Caki2 (cell line): ENCODE measurements at regions not wholly inside any gene's neighbourhood (a gene's known extent, or its start where the extent isn't known, plus 50 kb on each side); places are given as distances from the start of the nearest gene placed in this dataset.

Experiments
- DNase-seq: peaks from one replicate; pipeline ENCODE4 v3.0.0-alpha.2; 2015; ENCODE audit warnings: low read depth
- in situ Hi-C: cut with HindIII; loops from 2 replicates; pipeline ENCODE4 v1.10.0; 2016; ENCODE audit warnings: low sequenced_read_pairs, low pct_unique_long_range_greater_than_20kb, mixed read lengths

DNA sequence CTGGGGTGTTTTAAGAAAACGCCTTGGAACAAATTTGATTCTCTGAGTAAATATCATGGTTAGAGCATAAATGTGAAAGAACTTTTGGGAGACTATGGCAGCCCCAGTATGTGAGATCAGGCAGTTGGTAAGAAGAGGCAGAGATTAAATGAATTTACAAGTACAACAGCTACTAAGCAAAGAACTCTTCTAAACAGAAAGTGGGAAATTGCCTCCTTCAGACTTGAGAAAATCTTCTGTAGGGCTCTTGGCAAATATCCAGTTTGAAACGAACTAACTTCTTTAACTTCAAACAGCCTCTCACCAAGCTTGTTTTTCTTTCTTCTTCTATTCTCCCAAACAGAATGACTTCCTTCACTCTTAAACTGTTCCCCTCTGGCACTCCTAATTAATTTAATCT, 337.7 kb downstream of the SIPA1L2 start:
- DNase-seq = no peak
- in situ Hi-C loops = no loop called here

GRCh38 chr1:232291681-232292080, 338.3 kb downstream of the SIPA1L2 start:
- no peak for DNase-seq
- in situ Hi-C loops = no loop called here

- in situ Hi-C loops = no loop called here
- no peak for DNase-seq
Observed at GRCh38 chr1:232291261-232291660, 338.7 kb downstream of the SIPA1L2 start.

- no peak for DNase-seq
- in situ Hi-C loops = no loop called here
Observed at GRCh38 chr1:232290570-232290969, 339.4 kb downstream of the SIPA1L2 start.

DNA sequence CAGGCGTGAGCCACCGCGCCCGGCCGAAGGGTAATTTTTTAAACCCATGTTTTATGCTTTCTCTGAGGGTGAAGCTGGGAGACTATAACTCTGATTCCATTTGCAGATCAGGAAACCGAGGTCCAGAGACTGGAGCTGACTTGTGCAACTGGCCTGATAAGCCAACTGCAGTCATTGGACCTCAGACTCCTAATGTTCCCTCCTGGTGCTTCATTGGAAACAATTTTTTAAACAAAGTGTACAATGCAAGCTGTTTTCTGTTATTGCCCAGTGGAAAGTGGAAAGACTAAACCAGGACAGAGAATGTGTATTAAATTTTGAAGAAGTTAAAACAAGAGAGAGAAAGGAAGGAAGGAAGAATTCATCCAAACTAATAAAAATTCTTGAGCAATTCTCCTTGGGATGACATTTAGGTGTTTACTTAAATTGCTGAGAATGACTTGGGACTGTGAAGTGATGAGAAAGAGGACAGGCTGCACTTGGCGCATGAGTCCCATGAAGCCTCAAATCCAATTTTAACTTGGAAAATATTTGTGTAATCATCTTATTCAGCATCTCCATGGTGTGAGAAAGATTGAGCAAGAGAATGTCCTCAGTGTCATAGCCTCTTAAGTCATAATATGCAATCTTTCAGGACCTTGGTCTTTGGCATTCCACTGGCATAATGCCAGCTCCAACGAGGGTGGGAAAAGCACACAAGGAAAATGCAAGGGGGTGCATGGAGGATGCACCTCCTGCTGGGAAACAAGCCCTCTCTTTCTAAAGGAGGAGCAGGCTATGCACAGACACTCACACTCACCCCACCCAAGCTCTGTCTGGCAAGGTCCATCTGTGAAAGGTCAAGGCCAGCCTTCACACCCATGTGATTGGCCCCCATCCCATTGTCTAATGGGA, 342.0 kb downstream of the SIPA1L2 start:
- no peak for DNase-seq
- in situ Hi-C loops = no loop called here

- in situ Hi-C loops = no loop called here
Observed at GRCh38 chr1:232285138-232285537, 344.8 kb downstream of the SIPA1L2 start.

GRCh38 chr1:232283864-232284263, 346.1 kb downstream of the SIPA1L2 start:
- DNase-seq = no peak
- in situ Hi-C loops = no loop called here

More at GRCh38 chr1:232285138-232285537, 344.8 kb downstream of the SIPA1L2 start:
- no peak for DNase-seq

DNA sequence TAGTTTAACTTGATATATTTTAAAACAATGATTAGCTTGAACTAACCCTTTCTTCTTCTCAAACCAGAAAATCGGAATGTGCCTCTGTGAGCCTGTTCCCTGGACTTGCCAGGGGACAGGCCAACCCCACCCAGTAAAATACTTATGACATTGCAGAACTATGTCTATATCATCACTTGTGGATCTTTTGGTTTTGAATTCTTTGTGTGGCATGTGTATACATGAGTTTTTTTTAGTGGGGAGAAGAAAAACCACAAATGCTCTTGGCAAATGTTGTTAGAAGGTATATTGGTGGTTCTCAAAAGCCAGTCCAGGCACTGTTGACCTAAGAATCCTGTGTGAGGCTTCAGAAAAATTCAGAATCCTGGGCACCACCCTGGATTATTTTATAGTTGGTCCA, 347.4 kb downstream of the SIPA1L2 start:
- in situ Hi-C loops = no loop called here

DNA sequence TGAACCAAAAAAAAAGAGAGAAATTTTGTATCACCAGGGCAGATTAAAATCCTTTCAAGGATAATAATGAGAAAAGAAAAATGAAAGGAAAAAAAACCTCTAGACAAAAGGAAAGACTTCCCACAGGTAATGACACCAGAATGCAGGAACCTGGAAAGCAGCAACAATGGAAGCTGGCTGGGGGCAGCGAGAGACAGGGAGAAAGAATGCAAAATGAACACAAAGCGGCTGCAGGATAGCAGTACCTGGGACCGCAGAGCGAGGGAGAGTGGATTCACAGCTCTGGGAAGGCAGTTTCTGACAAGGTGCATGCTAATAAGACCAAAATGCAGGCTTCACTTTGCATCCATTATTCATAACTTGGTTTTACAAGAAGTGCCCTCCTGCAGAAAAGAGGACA, 349.0 kb downstream of the SIPA1L2 start:
- no peak for DNase-seq
- in situ Hi-C loops = no loop called here

More for the DNA sequence above, 347.4 kb downstream of the SIPA1L2 start:
- DNase-seq = no peak

DNA sequence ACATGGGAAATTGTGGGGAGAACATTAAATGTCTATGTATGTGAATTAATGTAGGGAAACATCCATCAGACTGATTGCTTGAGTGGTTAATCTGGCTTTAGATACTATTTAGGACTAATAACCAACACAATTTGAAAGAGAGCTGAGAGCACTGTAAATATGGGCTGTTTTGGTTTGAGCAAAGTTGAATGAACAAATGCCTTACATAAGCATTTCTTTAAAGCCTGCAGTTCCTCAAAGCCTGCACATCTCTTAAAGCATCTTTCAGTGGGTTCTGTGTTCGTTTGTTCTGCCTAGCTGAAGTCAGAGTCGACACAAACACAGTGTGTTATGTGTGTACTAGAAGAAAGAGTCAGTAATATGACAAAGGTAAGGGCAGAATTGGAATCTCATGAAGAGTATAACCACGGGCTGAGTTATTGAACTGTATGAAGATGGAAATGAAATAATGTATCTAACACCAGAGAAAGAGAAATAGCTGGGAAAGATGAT, 350.0 kb downstream of the SIPA1L2 start:
- in situ Hi-C loops = no loop called here
- no peak for DNase-seq

DNA sequence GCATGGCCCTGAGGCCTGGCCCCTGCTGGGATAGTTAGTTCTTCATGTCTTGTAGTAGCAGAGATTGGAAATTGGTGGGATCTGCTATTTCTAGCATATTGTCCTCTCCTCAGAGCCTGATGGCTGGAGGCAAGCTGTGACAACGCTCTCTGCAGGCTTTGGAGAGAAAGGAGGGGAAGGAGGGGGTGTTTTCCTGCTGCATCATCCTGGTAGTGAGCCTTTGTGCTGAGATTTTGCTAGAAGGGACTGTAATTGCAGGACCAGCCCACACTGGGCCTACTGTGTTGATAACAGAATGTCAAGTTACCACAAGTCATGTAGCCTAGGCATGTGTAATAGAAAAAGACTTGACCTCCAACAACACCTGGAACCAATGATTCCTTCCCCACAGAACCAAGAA, 351.0 kb downstream of the SIPA1L2 start:
- in situ Hi-C loops = no loop called here
- no peak for DNase-seq

- no peak for DNase-seq
- in situ Hi-C loops = no loop called here
Observed at GRCh38 chr1:232276651-232277050, 353.3 kb downstream of the SIPA1L2 start.

- DNase-seq = no peak
- in situ Hi-C loops = no loop called here
Observed at GRCh38 chr1:232274999-232275710, 354.8 kb downstream of the SIPA1L2 start.

- in situ Hi-C loops = no loop called here
- no peak for DNase-seq
Observed at GRCh38 chr1:232274236-232274855, 355.6 kb downstream of the SIPA1L2 start.

DNA sequence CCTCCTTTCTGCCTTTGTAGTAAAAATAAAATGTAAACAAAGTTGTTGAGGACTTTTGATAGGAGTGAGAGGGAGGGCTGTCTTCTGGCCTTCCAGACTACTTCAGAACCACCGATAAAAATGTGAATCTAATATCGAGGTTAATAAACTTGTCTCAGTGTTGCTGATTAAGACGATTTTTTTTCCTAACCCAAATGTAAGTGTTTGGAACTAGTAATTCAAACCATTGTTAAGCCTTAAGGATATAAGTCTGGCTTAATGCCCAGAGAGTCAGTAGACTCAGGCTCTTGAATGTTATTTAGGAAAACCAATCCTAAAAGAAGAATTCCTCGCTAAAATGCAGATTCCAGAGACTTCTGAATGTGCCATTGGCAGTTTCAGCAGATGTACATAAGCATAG, 356.9 kb downstream of the SIPA1L2 start:
- DNase-seq = no peak
- in situ Hi-C loops = no loop called here

- in situ Hi-C loops = no loop called here
- DNase-seq = no peak
Observed at GRCh38 chr1:232271991-232272589, 357.8 kb downstream of the SIPA1L2 start.

DNA sequence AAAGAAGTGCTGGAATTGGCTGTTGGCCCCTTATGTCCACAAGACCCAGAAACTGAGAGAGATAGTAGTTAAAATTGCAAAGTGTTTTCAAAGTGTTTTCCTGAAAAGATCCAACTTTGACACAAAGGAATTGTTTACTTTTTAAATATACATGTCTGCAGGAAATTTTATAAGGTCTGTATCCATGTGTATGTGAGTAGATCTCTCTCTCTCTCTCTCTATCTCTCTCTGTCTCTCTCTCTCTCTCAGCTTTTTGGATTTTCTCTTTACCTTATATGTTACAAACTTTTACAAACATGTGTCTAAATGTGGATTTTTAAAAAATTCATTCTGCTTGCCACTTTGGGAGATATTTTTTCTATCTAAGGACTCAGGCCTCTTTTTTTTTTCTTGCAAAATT, 358.6 kb downstream of the SIPA1L2 start:
- no peak for DNase-seq
- in situ Hi-C loops = no loop called here

DNA sequence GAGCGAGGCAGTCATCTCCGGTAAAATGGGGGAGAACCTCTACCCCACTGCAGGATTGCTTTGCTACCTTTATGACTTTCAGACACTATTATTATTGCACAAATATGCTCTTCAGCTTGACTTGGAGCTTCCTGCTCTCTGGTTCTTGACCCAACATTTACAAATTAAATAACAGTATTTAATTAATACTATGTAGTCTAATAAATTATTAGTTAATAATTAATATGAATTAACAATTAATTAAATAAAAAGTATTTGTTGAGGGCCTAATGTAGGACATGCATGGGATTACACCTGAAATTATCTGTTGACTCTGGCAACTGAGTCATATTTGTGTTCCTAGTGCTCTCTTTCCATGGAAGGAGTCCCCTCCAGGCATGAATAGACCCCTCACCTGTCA, 359.9 kb downstream of the SIPA1L2 start:
- no peak for DNase-seq
- in situ Hi-C loops = no loop called here
